ENCODE measurements at regions not wholly inside any gene's neighbourhood (a gene's known extent, or its start where the extent isn't known, plus 50 kb on each side); places are given as distances from the start of the nearest gene placed in this dataset.

DNA sequence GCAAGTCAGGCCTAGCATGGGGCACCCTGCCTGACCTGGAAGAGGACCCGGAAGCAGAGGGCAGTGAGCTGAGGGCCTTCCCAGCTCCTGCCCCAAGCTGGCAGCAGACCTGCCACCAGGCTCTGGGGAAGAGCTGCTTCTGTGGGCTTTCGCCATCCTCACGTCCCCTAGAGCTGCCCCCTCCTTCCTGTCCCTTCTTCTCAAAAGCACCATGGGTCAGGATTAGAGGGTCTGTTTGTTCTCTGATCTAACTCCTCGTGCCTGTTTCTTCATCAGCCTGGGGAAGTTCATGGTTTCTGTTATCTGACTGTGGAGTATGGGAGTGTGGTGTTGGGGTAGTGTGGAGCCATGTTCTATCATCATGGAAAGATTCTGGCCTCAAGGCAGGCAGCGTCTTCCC, 58.4 kb upstream of the POLG start:
- no peaks in the 10 kb centered on the region for H3K9me3 Mint-ChIP-seq
- no peaks in the 10 kb centered on the region for H3K4me1 Mint-ChIP-seq
- no peak for DNase-seq
- H3K27ac Mint-ChIP-seq, result no peak overlapping the region
- H3K4me3 Mint-ChIP-seq, result no peak overlapping the region
- H3K36me3 Mint-ChIP-seq, result peaks cover 0 to 2% of the 10 kb centered on the region in 2 donors
- ATAC-seq (replicated peaks), result no peak
- peaks cover 64 to 86% of the 10 kb centered on the region in 2 donors for H3K27me3 Mint-ChIP-seq

DNA sequence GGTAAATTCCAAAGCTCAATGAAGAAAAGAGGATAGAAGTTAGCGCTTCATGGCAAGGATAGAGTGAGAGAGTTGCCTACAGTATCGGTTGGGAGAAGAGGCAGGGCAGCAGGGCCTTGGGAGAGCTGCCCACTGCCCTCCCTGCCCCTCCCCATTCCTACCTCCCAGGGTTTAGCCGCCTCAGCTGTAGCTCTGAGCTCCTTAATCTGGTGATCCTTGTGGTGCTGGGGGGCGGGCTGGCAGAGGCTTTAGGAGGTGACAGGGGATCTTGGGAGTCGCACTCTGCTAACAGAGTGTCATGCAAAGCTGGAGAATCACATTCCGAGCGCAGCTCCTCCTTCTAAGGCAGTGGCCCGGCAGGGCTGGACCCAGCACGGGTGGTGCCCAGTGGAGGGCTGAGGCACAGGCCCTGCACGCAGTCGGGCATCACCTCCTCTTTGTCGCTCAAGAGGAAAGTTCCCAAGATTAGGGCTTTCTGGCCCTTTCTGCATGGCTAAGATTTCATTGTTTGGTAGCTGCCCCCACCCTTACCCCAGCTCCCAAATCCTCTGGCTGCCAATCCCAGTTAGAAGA, 57.1 kb upstream of the POLG start:
- Mint-ChIP-seq H3K27ac (no peak overlapping the region), H3K4me1 (no peaks in the 10 kb centered on the region), H3K36me3 (peaks cover 0 to 2% of the 10 kb centered on the region in 2 donors), H3K9me3 (no peaks in the 10 kb centered on the region), H3K27me3 (peaks cover 52 to 73% of the 10 kb centered on the region in 2 donors), H3K4me3 (no peak overlapping the region)
- DNase-seq (no peak), ATAC-seq (replicated peaks) (no peak)

DNA sequence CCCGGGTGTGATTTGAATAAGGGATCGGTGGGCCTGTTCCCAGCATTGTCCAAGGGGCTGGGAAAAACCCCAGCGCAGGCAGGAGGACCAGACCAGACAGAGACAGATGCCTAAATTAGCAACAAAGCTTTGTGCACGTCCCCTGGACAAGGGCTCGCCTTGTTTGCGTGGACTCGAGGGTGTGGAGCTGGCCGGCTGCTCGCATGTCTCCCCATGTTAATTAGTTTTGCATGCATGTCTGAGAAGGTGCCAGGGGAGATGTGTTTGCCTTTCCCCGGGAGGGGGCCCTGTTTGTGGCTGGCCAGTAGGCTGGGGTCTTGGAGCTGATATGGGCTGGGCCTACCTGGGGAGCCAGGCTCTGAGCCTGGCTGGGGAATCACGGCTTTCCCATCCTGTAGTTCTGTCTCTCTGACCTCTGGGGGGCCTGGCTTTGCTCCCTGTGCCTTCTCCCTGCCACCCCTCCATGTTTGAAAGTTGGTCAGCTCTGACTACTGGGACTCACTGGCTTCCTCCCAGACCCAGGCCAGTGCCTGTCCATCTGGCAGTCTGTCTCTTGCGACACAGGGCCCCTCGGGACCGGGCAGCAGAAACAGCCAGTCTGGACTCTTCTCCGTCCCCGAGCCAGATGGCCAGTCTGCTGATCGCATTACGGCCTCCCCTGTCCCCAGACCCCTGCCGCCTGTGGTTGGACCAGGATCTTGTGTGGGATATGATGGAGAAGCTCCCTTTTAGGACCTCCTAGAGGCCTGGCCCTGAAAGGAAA, 55.4 kb upstream of the POLG start:
- H3K36me3 Mint-ChIP-seq, result peaks cover 0 to 2% of the 10 kb centered on the region in 2 donors
- no peak for ATAC-seq (replicated peaks)
- H3K27ac Mint-ChIP-seq, result no peak overlapping the region
- peaks cover 36 to 66% of the 10 kb centered on the region in 2 donors for H3K27me3 Mint-ChIP-seq
- no peak for DNase-seq
- no peaks in the 10 kb centered on the region for H3K4me1 Mint-ChIP-seq
- H3K9me3 Mint-ChIP-seq, result no peaks in the 10 kb centered on the region
- H3K4me3 Mint-ChIP-seq, result no peak overlapping the region

DNA sequence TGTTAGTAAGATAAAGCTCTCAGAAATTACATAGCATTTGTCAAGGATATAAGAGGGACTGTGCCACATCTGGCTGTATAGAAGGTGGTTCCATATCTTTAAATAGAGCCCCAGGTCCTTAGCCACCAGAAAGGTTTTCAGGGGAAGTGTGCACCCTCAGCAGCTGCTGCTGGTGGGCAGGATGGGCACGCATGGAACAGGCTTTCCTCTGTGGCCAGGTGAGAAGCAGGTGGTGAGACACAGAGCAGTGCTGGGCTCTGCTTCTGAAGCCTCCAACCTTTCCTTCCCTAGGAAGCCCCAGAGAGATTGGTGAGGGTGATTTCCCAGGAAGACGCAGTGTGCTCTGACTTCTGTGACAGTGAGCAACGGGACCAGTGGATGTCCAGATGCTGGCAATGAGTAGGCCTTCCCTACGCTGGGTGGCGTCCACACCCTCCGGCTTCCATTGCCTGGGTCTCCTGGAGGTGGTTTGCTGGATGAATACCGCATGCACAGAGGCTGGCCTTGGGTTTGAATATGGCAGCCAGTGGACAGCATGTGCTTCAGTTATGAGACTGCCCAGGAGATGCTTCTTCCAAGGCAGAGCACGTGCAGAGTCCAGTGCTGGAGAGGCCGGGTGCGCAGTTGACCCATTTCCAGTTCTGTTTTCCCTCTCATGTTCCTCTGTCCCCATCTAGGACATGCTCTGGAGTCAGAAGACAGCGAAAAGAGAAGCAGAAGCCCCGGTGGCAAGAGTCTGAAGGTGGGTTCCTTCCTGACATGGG, 52.7 kb upstream of the POLG start:
- ATAC-seq (replicated peaks) (no peak), DNase-seq (no peak)
- Mint-ChIP-seq H3K4me3 (no peak overlapping the region), H3K9me3 (no peaks in the 10 kb centered on the region), H3K27me3 (peaks cover 33 to 65% of the 10 kb centered on the region in 2 donors), H3K36me3 (peaks cover 0 to 2% of the 10 kb centered on the region in 2 donors), H3K27ac (no peak overlapping the region), H3K4me1 (no peaks in the 10 kb centered on the region)

DNA sequence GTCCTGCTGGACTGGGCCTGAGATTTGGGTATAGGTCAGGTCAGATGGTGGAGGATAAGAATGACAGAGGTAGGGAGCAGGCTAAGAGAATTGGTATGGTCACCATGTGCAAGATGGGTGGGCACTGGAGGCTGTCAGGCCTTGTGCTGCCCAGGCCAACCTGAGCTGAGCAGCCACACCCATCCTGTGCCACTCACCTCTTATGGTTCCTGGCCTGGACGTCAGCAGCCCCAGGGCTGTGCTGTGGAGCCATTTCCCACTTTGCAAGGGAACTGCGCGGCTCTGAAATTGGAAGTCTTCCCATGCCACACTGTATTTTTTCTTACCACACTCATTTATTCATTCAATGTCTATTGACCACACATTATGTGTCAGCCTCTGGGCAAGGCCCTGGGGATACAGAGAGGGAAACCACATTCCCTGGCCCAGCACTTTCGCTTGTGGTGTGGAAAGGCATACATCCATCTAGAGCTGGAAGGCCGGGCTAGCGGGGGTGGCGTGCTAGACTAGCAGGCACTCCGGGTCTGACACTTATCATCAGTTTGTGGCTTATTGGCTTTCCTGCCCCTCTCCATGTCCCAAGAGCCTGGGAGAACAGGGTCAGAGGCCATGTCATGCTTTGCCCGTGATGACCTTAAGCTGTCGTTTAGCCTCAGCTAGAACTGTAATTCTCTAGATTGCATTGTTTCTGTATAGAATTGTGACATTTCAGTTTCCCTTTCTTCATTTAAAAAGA, 51.1 kb upstream of the POLG start:
- ATAC-seq (replicated peaks) (no peak), DNase-seq (no peak)
- Mint-ChIP-seq H3K4me3 (no peak overlapping the region), H3K4me1 (no peaks in the 10 kb centered on the region), H3K9me3 (no peaks in the 10 kb centered on the region), H3K36me3 (peaks cover 0 to 2% of the 10 kb centered on the region in 2 donors), H3K27ac (no peak overlapping the region), H3K27me3 (peaks cover 41 to 66% of the 10 kb centered on the region in 2 donors)

Measured in stimulated activated naive B cell treated with anti-CD40 and anti-IgM and Interleukin-4, amounts not matched to agents 10 μg/mL and 1 μg/mL and 100 μg/mL, for 72 hours (primary cell).